ENCODE measurements at regions not wholly inside any gene's neighbourhood (a gene's known extent, or its start where the extent isn't known, plus 50 kb on each side); places are given as distances from the start of the nearest gene placed in this dataset.

- Histone ChIP-seq H2AFZ (ENCODE audit: low read length) (no peak overlapping the region), H3K9me3 (ENCODE audit: control insufficient read depth, low read depth, low read length) (no peaks in the 10 kb centered on the region), H3K4me2 (ENCODE audit: insufficient read depth, insufficient read length, low read length) (no peak overlapping the region), H2BK12ac (ENCODE audit: insufficient read length, low read depth, low read length) (no peak overlapping the region), H3K18ac (ENCODE audit: insufficient read length, low read depth, low read length) (no peak overlapping the region), H2BK20ac (ENCODE audit: low read depth, low read length, poor library complexity, severe bottlenecking) (no peak overlapping the region), H3K27ac (ENCODE audit: insufficient read length, low read depth, low read length) (no peak overlapping the region), H4K5ac (ENCODE audit: insufficient read length, low read depth, low read length) (no peak overlapping the region), H2AK5ac (ENCODE audit: insufficient read length, low read length) (no peak overlapping the region), H2BK15ac (ENCODE audit: low read depth, low read length) (no peak overlapping the region), H3K23me2 (ENCODE audit: insufficient read length, low read depth, low read length, poor library complexity, severe bottlenecking) (no peaks in the 10 kb centered on the region), H3K23ac (ENCODE audit: insufficient read length, low read depth, low read length) (no peak overlapping the region), H4K8ac (replicated peaks; ENCODE audit: insufficient read length, low read depth, low read length) (no peak overlapping the region), H2BK5ac (ENCODE audit: insufficient read length, low read length) (no peak overlapping the region), H4K91ac (ENCODE audit: insufficient read length, low read depth, low read length) (no peak overlapping the region), H3K4ac (ENCODE audit: low read depth, low read length) (no peak overlapping the region), H3T11ph (ENCODE audit: low read length) (no peak overlapping the region), H3K56ac (ENCODE audit: insufficient read length, low read depth, low read length) (no peak overlapping the region), H3K79me1 (ENCODE audit: insufficient read depth, low read depth, low read length, poor library complexity, severe bottlenecking) (no peaks in the 10 kb centered on the region), H2BK120ac (ENCODE audit: low read depth, low read length, poor library complexity, severe bottlenecking) (no peak overlapping the region), H3K14ac (ENCODE audit: insufficient read depth, low read length) (no peak overlapping the region), H4K20me1 (ENCODE audit: control insufficient read depth, insufficient read depth, insufficient read length) (no peaks in the 10 kb centered on the region), H3K27me3 (ENCODE audit: insufficient read depth, low read length) (no peaks in the 10 kb centered on the region), H3K79me2 (ENCODE audit: insufficient read depth, low read length) (no peaks in the 10 kb centered on the region), H3K9ac (ENCODE audit: extremely low read depth, insufficient read length, low read length) (no peak overlapping the region), H3K4me1 (ENCODE audit: insufficient read depth, low read length) (no peaks in the 10 kb centered on the region)
- H3K27me3 Mint-ChIP-seq (ENCODE audit: low read depth) = no peaks in the 10 kb centered on the region
- H3K4me1 Mint-ChIP-seq = no peaks in the 10 kb centered on the region
- peaks cover 12 to 40% (median 27%) of the 10 kb centered on the region in 3 experiments for H3K36me3 Mint-ChIP-seq (ENCODE audit: insufficient read depth in 1 of 3, low read depth in 3 of 3)
- H3K4me3 Mint-ChIP-seq = no peak overlapping the region
- peaks cover 28 to 40% of the 10 kb centered on the region in 2 experiments for H3K9me3 Mint-ChIP-seq
- H3K27ac Mint-ChIP-seq = no peak overlapping the region
- DNase-seq = no peak
- TF ChIP-seq CTCF (conservative IDR thresholded peaks at IDR 0.05) = no peak
- no CpG with 5 or more reads among the region's 1 CpG for WGBS (ENCODE audit: extremely low coverage, insufficient read length, low lambda C conversion rate)
Measured at GRCh38 chr1:239222999-239223398, 163.4 kb upstream of the CHRM3 start.
